H1 (cell line): ENCODE measurements at regions not wholly inside any gene's neighbourhood (a gene's known extent, or its start where the extent isn't known, plus 50 kb on each side); places are given as distances from the start of the nearest gene placed in this dataset.

Source experiments
- BCL11A ChIP-seq, 2 experiments: IDR thresholded peaks; one replicate each; pipeline ENCODE4 v1.6.1; 2011; ENCODE audit warnings: low read depth in 2 of 2, low read length in 2 of 2, mild to moderate bottlenecking in 2 of 2
- CBX8 ChIP-seq: fragments of 300-800, 300-1000 bp; sonication (generic); IDR thresholded peaks from 2 replicates; pipeline ENCODE4 v1.7.1; 2016; ENCODE audit warnings: low read depth, low read length, borderline replicate concordance
- EP300 ChIP-seq, 2 experiments: IDR thresholded peaks; 1 replicate in 1 of 2; 2 replicates in 1 of 2; pipeline ENCODE4 v1.6.1; 2011 to 2012; ENCODE audit warnings: low read depth in 2 of 2, low read length in 2 of 2, mild to moderate bottlenecking in 2 of 2, borderline replicate concordance in 1 of 2, inconsistent platforms in 1 of 2, moderate library complexity in 1 of 2
- TF ChIP-seq, protein P1 (sequence below): IDR thresholded peaks from 2 replicates; pipeline ENCODE4 v1.6.1; 2011; ENCODE audit warnings: low read depth, mild to moderate bottlenecking, low read length; ENCODE audit not compliant: insufficient read depth

DNA sequence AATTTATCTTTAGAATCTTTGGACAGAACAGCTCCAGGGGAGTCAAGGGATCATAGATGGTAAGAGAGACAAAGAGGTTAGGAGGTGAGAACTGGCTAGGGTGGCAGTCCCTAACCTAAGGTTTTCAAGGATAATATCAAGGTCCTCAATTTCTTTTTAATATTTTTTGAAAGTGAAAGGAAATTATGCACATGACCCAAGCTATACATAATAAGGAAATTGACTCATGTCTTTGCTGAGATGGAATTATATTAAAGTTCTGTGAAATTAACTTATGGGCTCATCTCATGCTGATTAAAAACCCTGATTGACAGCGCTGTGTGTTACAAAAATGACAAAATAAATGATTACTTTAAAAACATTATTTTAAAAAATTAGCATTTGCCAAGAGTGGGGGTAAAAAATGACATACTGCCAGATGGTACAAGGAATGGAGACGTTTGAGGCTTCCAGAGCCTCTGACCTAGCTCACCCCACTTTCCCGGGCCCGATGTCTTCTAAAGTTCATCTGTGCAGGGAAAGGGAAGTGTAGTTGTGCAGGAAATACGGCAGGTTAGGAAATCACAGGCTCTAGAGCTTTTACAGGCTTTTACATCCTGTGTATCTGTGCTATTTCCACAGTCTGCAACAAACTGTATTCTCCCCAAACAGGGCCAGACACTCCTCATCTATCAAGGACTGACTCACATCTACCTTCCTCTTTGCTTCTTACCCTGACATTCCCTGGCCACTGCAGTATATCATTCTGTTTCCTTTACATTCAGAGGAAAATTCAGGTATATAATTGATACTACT, 185.6 kb upstream of the PRSS58 start (continued):
- TF ChIP-seq EP300 (IDR thresholded peaks at IDR 0.05; ENCODE audit: borderline replicate concordance in 1 of 2, low read depth in 2 of 2, low read length in 2 of 2), result no peak
- TF ChIP-seq CBX8, result no peak
- TF ChIP-seq, protein P1, sequence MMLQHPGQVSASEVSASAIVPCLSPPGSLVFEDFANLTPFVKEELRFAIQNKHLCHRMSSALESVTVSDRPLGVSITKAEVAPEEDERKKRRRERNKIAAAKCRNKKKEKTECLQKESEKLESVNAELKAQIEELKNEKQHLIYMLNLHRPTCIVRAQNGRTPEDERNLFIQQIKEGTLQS, result no peak
- no peak for TF ChIP-seq BCL11A (IDR thresholded peaks at IDR 0.05; ENCODE audit: low read depth in 2 of 2, low read length in 2 of 2)
